D721Med (cell line): ENCODE measurements at regions not wholly inside any gene's neighbourhood (a gene's known extent, or its start where the extent isn't known, plus 50 kb on each side); places are given as distances from the start of the nearest gene placed in this dataset.

Experiments
- DNase-seq: peaks from one replicate; pipeline ENCODE4 v3.0.0; 2011; ENCODE audit warnings: low spot score; ENCODE audit not compliant: insufficient read length
- FAIRE-seq: peaks from 2 replicates; lab custom pipeline; 2011; peaks lifted over from hg19 to GRCh38; lab: Jason Lieb, UNC
- CTCF ChIP-seq: IDR thresholded peaks from 2 replicates; pipeline ENCODE4 v1.5.1; 2012; ENCODE audit warnings: mild to moderate bottlenecking, control low read depth; ENCODE audit not compliant: insufficient read depth; ENCODE audit errors: missing control alignments

DNA sequence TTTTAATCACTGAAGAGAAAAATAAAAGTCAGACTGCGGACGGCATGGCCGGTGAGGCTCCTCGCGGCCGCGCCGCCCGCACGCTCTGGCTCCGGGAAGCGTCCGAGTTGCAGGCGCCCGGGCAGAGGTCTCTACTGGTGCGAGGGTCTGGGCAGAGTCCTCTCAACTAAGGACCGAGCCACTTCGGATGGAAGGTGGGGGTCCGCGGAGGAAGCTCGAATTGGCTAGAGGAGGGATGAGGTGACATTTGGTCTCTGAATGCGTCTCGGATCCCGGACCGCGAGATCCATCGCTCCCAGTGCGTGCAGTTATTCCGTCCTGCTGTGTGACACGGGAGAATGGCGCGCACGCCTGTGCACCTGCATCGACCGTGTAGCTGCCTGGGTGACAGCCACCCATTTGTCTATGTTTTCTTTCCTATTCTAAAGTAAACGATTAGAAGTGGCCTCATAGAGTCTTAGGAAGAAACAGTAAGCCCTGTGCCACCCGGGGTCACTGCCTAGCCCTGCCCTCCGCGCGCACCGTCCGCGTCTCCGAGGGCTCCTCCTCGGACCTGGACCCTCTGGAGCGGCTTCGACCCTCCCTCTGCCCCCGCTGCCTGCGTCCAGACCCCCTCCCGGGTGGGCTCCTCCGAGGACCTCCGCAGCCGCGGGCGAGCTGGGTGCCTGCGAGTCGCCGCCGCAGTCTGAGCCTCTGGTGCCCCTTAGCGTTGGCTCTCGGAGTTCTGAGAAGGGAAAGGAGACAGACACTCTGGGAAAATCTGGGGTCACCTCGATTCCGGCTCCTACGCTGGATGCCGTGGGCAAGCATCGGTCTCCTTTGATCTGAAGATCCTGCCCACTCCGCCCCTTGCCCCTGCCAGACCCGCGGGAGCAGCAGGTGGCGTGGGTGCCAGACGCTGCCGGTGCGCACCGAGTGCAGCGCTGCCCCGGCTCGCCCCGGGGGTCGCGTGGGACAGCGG lies 347.4 kb downstream of the LIG4 start:
- no peak for FAIRE-seq
- peak; percentile 49 for TF ChIP-seq CTCF
- no peak for DNase-seq

GRCh38 chr13:107866941-107867623 lies 348.3 kb downstream of the LIG4 start:
- no peak for TF ChIP-seq CTCF
- no peak for DNase-seq

GRCh38 chr13:107866032-107866940 lies 349.1 kb downstream of the LIG4 start:
- TF ChIP-seq CTCF: no peak
- FAIRE-seq (no peak), DNase-seq (no peak)

More at GRCh38 chr13:107866941-107867623, 348.3 kb downstream of the LIG4 start:
- no peak for FAIRE-seq

GRCh38 chr13:107865643-107866031 lies 349.7 kb downstream of the LIG4 start:
- TF ChIP-seq CTCF: no peak
- no peak for DNase-seq
- FAIRE-seq: no peak

- TF ChIP-seq CTCF: no peak
- DNase-seq: no peak
- no peak for FAIRE-seq
Measured at GRCh38 chr13:107865318-107865575, 350.1 kb downstream of the LIG4 start.

DNA sequence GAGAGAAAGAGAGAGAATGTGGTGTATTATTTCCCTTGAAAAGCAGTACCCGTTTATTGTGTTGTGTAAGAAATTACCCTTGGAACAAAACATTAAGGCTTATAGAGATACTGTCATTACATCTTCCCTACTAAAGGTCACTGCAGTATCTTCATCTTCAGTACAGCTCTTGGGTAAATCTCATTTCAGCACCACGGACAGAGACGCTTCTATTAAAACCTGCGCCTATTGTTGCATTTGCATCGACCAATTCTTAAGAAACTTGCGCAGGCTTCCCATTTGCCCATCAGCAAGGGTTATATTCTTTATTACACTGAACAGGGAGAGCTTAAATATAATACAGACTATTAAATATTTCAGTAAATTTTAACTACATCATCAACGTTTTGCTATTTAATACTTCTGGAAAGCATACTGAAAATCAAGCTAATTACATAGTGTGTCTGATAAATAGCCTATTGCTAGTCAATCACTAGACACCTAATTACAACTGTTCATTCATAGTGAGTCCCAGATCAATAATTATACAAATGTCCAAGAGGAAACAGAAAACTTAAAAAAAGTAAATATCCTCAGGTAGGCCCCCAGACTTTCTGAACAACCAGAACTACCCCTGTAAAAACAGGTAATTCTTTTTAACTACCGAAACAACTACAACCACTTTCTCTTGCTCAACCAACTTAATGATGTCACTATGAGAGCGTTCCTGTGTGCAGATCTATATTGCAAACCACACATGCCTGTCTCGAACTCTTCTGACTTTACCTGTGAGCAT lies 350.6 kb downstream of the LIG4 start:
- DNase-seq: no peak

More for the DNA sequence above, 350.6 kb downstream of the LIG4 start:
- TF ChIP-seq CTCF: no peak
- no peak for FAIRE-seq
